ENCODE measurements at regions not wholly inside any gene's neighbourhood (a gene's known extent, or its start where the extent isn't known, plus 50 kb on each side); places are given as distances from the start of the nearest gene placed in this dataset.

DNA sequence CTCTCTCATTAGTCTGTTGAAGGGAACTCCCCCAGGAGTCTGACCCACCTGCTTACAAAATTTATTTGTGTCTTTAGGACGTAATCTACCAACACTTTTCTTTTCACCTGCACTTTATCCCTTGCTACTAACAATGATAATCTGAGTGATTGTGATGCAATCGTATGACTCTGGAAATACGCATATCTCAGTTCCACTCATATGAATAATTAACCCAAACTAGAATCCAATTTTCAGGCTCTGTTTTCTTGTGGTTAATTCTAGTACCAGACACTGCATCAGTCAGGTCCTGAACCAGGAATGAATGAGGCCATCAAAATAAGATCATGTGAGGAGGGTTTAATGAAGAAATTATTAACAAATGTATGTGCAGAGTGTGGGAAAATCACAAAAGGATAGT lies 158.4 kb upstream of the SRD5A2 start:
- Histone ChIP-seq H3K27ac (no peak overlapping the region), H3K9me3 (no peaks in the 10 kb centered on the region), H3K4me3 (no peak overlapping the region), H3K36me3 (no peaks in the 10 kb centered on the region), H3K4me1 (no peaks in the 10 kb centered on the region), H3K27me3 (no peaks in the 10 kb centered on the region)
- no peak for DNase-seq (ENCODE audit: low spot score)
- TF ChIP-seq, protein P1, sequence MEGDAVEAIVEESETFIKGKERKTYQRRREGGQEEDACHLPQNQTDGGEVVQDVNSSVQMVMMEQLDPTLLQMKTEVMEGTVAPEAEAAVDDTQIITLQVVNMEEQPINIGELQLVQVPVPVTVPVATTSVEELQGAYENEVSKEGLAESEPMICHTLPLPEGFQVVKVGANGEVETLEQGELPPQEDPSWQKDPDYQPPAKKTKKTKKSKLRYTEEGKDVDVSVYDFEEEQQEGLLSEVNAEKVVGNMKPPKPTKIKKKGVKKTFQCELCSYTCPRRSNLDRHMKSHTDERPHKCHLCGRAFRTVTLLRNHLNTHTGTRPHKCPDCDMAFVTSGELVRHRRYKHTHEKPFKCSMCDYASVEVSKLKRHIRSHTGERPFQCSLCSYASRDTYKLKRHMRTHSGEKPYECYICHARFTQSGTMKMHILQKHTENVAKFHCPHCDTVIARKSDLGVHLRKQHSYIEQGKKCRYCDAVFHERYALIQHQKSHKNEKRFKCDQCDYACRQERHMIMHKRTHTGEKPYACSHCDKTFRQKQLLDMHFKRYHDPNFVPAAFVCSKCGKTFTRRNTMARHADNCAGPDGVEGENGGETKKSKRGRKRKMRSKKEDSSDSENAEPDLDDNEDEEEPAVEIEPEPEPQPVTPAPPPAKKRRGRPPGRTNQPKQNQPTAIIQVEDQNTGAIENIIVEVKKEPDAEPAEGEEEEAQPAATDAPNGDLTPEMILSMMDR (IDR thresholded peaks at IDR 0.05), result no peak

DNA sequence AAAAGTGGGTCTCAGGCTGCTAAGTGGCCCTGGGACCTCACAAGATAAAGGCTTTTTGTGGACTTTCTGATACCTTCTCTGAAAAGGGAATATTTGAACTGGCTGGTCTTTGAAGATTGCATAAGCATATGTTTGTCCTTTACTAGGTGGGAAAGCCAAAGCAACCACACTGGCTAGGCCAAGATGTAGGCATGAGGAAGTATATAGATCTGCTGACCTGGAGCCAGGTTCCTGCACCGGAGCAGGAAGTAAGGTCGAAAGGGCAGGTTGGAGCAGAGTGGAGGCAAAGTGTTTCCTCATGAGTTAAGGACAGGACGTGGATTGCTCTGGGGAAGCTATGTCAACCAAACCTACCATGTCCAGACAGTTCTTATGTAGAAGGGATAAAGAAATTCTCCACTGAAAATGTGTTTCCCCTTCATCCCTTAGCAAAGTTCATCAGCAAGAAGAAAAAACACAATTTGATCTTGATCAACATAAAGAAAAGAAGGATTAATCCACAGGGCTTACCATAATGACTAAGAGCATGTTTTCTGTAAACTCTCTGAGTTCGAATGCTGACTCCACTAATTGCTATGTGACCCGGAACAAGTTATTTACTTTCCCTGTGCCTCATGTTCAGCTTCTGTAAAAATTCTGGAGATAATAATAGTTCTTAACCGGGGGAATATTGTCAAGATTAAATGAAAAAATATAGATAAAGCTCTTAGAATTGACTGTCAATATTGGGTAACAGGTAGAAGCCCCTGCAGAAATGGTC lies 156.1 kb upstream of the SRD5A2 start:
- Histone ChIP-seq H3K36me3 (no peaks in the 10 kb centered on the region), H3K27me3 (no peaks in the 10 kb centered on the region), H3K4me3 (no peak overlapping the region), H3K4me1 (no peaks in the 10 kb centered on the region), H3K9me3 (no peaks in the 10 kb centered on the region), H3K27ac (no peak overlapping the region)
- TF ChIP-seq, protein P1 (IDR thresholded peaks at IDR 0.05), result no peak
- no peak for DNase-seq (ENCODE audit: low spot score)

DNA sequence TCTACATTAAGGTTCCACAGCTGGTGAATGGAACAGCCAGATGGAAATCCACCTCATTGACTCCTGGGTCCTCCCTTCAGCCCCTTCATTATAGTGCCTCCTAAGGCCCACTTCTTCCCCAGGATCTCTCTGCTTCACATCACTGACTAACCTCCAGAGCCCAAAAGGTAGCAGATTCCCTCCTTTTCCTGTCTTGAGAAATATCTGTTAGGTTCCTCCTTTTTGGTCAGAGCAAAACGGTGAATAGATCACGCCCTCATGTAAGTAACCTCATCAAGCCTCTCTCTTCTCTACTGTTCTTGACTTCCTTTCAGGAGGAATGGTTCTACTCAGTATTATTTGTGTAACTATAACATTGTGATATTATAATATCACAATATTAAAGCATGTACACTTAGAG lies 155.0 kb upstream of the SRD5A2 start:
- TF ChIP-seq, protein P1 (IDR thresholded peaks at IDR 0.05), result no peak

DNA sequence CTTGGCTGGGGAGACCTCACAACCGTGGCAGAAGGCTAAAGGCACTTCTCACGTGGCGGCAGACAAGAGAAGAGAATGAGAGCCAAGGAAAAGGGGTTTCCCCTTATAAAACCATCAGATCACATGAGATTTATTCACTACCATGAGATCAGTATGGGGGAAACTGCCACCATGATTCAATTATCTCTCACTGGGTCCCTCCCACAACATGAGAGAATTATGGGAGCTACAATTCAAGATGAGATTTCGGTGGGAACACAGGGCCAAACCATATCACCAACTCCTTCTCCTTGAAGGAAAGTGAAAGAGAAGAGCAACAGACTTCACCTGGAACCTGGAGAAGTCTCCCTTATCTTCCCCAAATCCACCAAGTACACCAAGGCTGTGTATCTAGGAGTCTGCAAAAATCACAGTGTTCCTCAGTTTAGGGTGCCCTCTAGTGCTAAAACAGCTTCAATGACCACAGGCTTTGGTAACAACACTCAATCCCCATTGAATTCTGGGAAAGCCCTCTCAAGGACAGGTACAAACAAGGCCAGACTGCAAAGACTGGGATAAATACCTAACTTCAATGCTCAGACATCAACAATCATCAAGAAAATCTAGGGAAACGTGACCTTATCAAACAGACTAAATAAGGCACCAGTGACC lies 148.8 kb upstream of the SRD5A2 start:
- Histone ChIP-seq H3K9me3 (no peaks in the 10 kb centered on the region), H3K27ac (no peak overlapping the region), H3K4me3 (no peak overlapping the region), H3K27me3 (no peaks in the 10 kb centered on the region), H3K36me3 (no peaks in the 10 kb centered on the region), H3K4me1 (no peaks in the 10 kb centered on the region)
- TF ChIP-seq, protein P1 (IDR thresholded peaks at IDR 0.05), result no peak
- no peak for DNase-seq (ENCODE audit: low spot score)

More for the DNA sequence above, 155.0 kb upstream of the SRD5A2 start:
- Histone ChIP-seq H3K4me3 (no peak overlapping the region), H3K27ac (no peak overlapping the region), H3K36me3 (no peaks in the 10 kb centered on the region), H3K27me3 (no peaks in the 10 kb centered on the region), H3K9me3 (no peaks in the 10 kb centered on the region), H3K4me1 (no peaks in the 10 kb centered on the region)
- no peak for DNase-seq (ENCODE audit: low spot score)

DNA sequence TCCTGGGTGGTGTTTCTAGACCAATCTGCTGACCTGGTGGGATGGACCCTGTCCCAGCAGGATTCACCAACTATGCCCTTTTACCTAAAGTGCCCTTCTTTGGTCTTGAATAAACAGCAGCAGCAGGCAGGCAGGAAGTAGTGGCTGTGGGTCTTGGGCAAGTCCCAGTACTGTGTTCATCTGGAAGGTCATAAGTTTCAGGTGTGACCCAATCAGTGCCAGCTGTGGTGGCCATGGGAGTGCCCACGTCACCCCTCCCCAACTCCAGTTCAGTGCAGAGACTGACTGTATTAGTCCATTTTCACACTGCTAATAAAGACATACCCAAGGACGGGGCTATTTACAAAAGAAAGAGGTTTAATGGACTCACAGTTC lies 148.3 kb upstream of the SRD5A2 start:
- Histone ChIP-seq H3K4me1 (no peaks in the 10 kb centered on the region), H3K27me3 (no peaks in the 10 kb centered on the region), H3K27ac (no peak overlapping the region), H3K4me3 (no peak overlapping the region), H3K9me3 (no peaks in the 10 kb centered on the region), H3K36me3 (no peaks in the 10 kb centered on the region)
- DNase-seq (ENCODE audit: low spot score), result no peak
- TF ChIP-seq, protein P1 (IDR thresholded peaks at IDR 0.05), result no peak

Measured in right atrium auricular region (tissue), 2 donors.